Osteoblast (primary cell): ENCODE measurements at regions not wholly inside any gene's neighbourhood (a gene's known extent, or its start where the extent isn't known, plus 50 kb on each side); places are given as distances from the start of the nearest gene placed in this dataset.
A peak's percentile ranks its signal among the peaks of the same experiment; 100 is the strongest.
"Not testable (repeated sequence)": the region's sequence is repeated elsewhere in the genome, so short reads cannot be mapped to it uniquely, and the experiment has no call there.

Source experiments
- DNase-seq: peaks from one replicate; pipeline ENCODE4 v3.0.0; 2011; ENCODE audit warnings: low spot score, mixed read lengths; ENCODE audit not compliant: insufficient read length; ENCODE audit errors: missing footprints
- H2AFZ ChIP-seq: 2 replicates; pipeline ENCODE4 v1.6.0; 2011; ENCODE audit warnings: mild to moderate bottlenecking, low read length
- H3K27ac ChIP-seq: 2 replicates; pipeline ENCODE4 v1.5.1; 2011; ENCODE audit warnings: mild to moderate bottlenecking, low read depth, low read length, moderate library complexity
- H3K27me3 ChIP-seq: 2 replicates; pipeline ENCODE4 v1.6.0; 2012; ENCODE audit warnings: mild to moderate bottlenecking, control low read depth, inconsistent platforms, low read length, moderate library complexity; ENCODE audit not compliant: insufficient read depth
- H3K36me3 ChIP-seq: 2 replicates; pipeline ENCODE4 v1.5.1; 2011; ENCODE audit warnings: mild to moderate bottlenecking, low read length, control low read depth, moderate library complexity; ENCODE audit not compliant: insufficient read depth
- H3K4me1 ChIP-seq: 2 replicates; pipeline ENCODE4 v1.5.1; 2011; ENCODE audit warnings: mild to moderate bottlenecking, low read length, control low read depth, moderate library complexity; ENCODE audit not compliant: insufficient read depth
- H3K4me2 ChIP-seq: 2 replicates; pipeline ENCODE4 v1.6.0; 2011; ENCODE audit warnings: mild to moderate bottlenecking, low read length; ENCODE audit not compliant: insufficient read depth
- H3K4me3 ChIP-seq: fragments of 200-600 bp; sonication (generic); 3 replicates; pipeline ENCODE4 v1.5.1; 2012; ENCODE audit warnings: mild to moderate bottlenecking, low read length, inconsistent platforms; ENCODE audit not compliant: insufficient read depth
- H3K79me2 ChIP-seq: 2 replicates; pipeline ENCODE4 v1.6.0; 2012; ENCODE audit warnings: mild to moderate bottlenecking, low read length, control low read depth, inconsistent platforms; ENCODE audit not compliant: insufficient read depth
- H3K9me3 ChIP-seq: 2 replicates; pipeline ENCODE4 v1.5.1; 2011; ENCODE audit warnings: low read depth, low read length, control low read depth
- H4K20me1 ChIP-seq: 2 replicates; pipeline ENCODE4 v1.6.0; 2012; ENCODE audit warnings: mild to moderate bottlenecking, low read length, control low read depth; ENCODE audit not compliant: insufficient read depth
- TF ChIP-seq, protein P1 (sequence below): IDR thresholded peaks from 2 replicates; pipeline ENCODE4 v1.5.1; 2011; ENCODE audit warnings: mild to moderate bottlenecking, low read depth, low read length, moderate library complexity; ENCODE audit errors: extremely low read depth

GRCh38 chr11:13137844-13138301 lies 128.8 kb downstream of the RASSF10 start:
- no peak for DNase-seq
- TF ChIP-seq, protein P1, sequence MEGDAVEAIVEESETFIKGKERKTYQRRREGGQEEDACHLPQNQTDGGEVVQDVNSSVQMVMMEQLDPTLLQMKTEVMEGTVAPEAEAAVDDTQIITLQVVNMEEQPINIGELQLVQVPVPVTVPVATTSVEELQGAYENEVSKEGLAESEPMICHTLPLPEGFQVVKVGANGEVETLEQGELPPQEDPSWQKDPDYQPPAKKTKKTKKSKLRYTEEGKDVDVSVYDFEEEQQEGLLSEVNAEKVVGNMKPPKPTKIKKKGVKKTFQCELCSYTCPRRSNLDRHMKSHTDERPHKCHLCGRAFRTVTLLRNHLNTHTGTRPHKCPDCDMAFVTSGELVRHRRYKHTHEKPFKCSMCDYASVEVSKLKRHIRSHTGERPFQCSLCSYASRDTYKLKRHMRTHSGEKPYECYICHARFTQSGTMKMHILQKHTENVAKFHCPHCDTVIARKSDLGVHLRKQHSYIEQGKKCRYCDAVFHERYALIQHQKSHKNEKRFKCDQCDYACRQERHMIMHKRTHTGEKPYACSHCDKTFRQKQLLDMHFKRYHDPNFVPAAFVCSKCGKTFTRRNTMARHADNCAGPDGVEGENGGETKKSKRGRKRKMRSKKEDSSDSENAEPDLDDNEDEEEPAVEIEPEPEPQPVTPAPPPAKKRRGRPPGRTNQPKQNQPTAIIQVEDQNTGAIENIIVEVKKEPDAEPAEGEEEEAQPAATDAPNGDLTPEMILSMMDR = no peak
- H4K20me1 ChIP-seq = no peaks in the 10 kb centered on the region
- H3K4me1 ChIP-seq = peaks cover 48% of the 10 kb centered on the region
- H3K4me3 ChIP-seq = no peak overlapping the region
- no peak overlapping the region for H3K27ac ChIP-seq
- no peaks in the 10 kb centered on the region for H3K79me2 ChIP-seq
- no peak overlapping the region for H2AFZ ChIP-seq
- no peaks in the 10 kb centered on the region for H3K36me3 ChIP-seq
- no peaks in the 10 kb centered on the region for H3K9me3 ChIP-seq
- H3K4me2 ChIP-seq = peak overlapping the region; percentile 1
- no peaks in the 10 kb centered on the region for H3K27me3 ChIP-seq

GRCh38 chr11:13139085-13139484 lies 130.0 kb downstream of the RASSF10 start:
- not testable (repeated sequence) for H3K27ac ChIP-seq, H4K20me1 ChIP-seq, H3K36me3 ChIP-seq, H3K4me3 ChIP-seq, H3K27me3 ChIP-seq, DNase-seq, H3K9me3 ChIP-seq, H3K79me2 ChIP-seq, H3K4me2 ChIP-seq, H2AFZ ChIP-seq
- peaks cover 61% of the 10 kb centered on the region for H3K4me1 ChIP-seq

- Histone ChIP-seq H3K4me3 (no peak overlapping the region), H4K20me1 (no peaks in the 10 kb centered on the region), H3K36me3 (no peaks in the 10 kb centered on the region), H3K4me2 (peak overlapping the region; percentile 44), H3K27me3 (no peaks in the 10 kb centered on the region), H3K4me1 (peaks cover 52% of the 10 kb centered on the region), H3K9me3 (no peaks in the 10 kb centered on the region), H3K79me2 (no peaks in the 10 kb centered on the region), H3K27ac (peak overlapping the region; percentile 62), H2AFZ (peak overlapping the region; percentile 31)
- TF ChIP-seq, protein P1 = no peak
- no peak for DNase-seq
Measured at GRCh38 chr11:13140028-13140870, 131.1 kb downstream of the RASSF10 start.

DNA sequence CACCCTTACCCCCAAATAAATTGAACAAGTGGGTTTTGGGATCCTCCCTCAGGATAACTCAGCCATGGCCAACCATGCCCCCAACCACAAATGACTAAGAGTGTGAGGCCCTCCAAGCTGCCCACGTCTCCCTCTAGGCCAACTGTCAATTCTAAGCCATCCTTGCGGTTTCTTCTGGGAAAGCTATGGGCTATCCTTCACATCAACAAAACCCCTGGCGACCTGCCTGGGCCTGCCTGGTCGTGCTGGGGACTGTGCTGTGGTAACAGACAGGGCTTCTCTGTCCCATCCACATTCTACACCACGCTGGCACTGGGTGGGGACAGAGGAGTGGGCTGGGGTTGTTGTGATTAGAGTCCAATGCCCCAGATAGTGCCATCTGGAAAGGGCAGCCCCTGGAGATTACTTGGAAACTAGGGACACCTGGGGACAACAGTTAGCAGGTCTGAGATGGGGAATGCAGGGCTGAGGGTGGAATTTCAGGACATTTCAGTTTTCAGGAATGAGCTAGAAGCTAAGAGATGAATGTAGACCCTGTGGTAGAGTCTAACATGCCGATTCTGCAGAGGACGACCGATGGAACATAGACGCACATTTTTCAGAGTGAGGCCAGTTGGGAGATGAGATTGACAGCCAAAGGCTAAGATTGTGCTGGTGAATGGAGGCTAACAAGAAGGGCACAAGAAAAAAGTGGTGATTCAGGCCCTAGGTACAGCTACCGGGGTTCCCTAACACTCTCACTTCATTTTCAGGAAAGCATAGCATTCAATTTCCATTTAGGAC lies 131.9 kb downstream of the RASSF10 start:
- Histone ChIP-seq H3K79me2 (no peaks in the 10 kb centered on the region), H3K4me2 (no peak overlapping the region), H3K4me1 (peaks cover 44% of the 10 kb centered on the region), H2AFZ (no peak overlapping the region), H3K27me3 (no peaks in the 10 kb centered on the region), H3K27ac (peak overlapping the region; percentile 62), H3K36me3 (no peaks in the 10 kb centered on the region), H3K9me3 (no peaks in the 10 kb centered on the region), H3K4me3 (no peak overlapping the region), H4K20me1 (no peaks in the 10 kb centered on the region)
- TF ChIP-seq, protein P1 = no peak
- DNase-seq = peak; percentile 50
